ENCODE measurements at regions not wholly inside any gene's neighbourhood (a gene's known extent, or its start where the extent isn't known, plus 50 kb on each side); places are given as distances from the start of the nearest gene placed in this dataset.
"Not testable (repeated sequence)": the region's sequence is repeated elsewhere in the genome, so short reads cannot be mapped to it uniquely, and the experiment has no call there.

- DNase-seq, result no peak
Measured at GRCh38 chr9:78438780-78439179, 141.9 kb downstream of the PSAT1 start.

- DNase-seq, result peak; percentile 70
Measured at GRCh38 chr9:78439190-78439865, 142.4 kb downstream of the PSAT1 start.

- no peak for DNase-seq
Measured at GRCh38 chr9:78439866-78440830, 143.2 kb downstream of the PSAT1 start.

- DNase-seq, result no peak
Measured at GRCh38 chr9:78441396-78441795, 144.5 kb downstream of the PSAT1 start.

GRCh38 chr9:78441822-78442431, 145.0 kb downstream of the PSAT1 start:
- no peak for DNase-seq

GRCh38 chr9:78442577-78442976, 145.7 kb downstream of the PSAT1 start:
- DNase-seq, result not testable (repeated sequence)

- no peak for DNase-seq
Measured at GRCh38 chr9:78443946-78444345, 147.0 kb downstream of the PSAT1 start.

- no peak for DNase-seq
Measured at GRCh38 chr9:78448960-78449673, 152.2 kb downstream of the PSAT1 start.

GRCh38 chr9:78453450-78453849, 156.5 kb downstream of the PSAT1 start:
- no peak for DNase-seq

GRCh38 chr9:78462611-78463010, 165.7 kb downstream of the PSAT1 start:
- no peak for DNase-seq

- DNase-seq, result no peak
Measured at GRCh38 chr9:78463750-78464149, 166.8 kb downstream of the PSAT1 start.

GRCh38 chr9:78468231-78468630, 171.3 kb downstream of the PSAT1 start:
- DNase-seq, result no peak

GRCh38 chr9:78468974-78469576, 172.2 kb downstream of the PSAT1 start:
- no peak for DNase-seq

GRCh38 chr9:78470216-78470615, 173.3 kb downstream of the PSAT1 start:
- DNase-seq, result no peak

GRCh38 chr9:78470741-78471140, 173.8 kb downstream of the PSAT1 start:
- no peak for DNase-seq

GRCh38 chr9:78472111-78472510, 175.2 kb downstream of the PSAT1 start:
- DNase-seq, result no peak

GRCh38 chr9:78479441-78479840, 182.5 kb downstream of the PSAT1 start:
- no peak for DNase-seq

GRCh38 chr9:78486661-78487060, 189.7 kb downstream of the PSAT1 start:
- no peak for DNase-seq

- no peak for DNase-seq
Measured at GRCh38 chr9:78490231-78490630, 193.3 kb downstream of the PSAT1 start.

- DNase-seq, result no peak
Measured at GRCh38 chr9:78491402-78491801, 194.5 kb downstream of the PSAT1 start.

- no peak for DNase-seq
Measured at GRCh38 chr9:78493166-78493742, 196.3 kb downstream of the PSAT1 start.

- DNase-seq, result no peak
Measured at GRCh38 chr9:78502566-78502965, 205.6 kb downstream of the PSAT1 start.

Measured in stimulated activated CD4-positive, alpha-beta T cell treated with anti-CD3 and anti-CD28 coated beads, Interleukin-1b, Interleukin-23, amount 100 ng/mL, for 48 hours (primary cell).